ENCODE measurements at regions not wholly inside any gene's neighbourhood (a gene's known extent, or its start where the extent isn't known, plus 50 kb on each side); places are given as distances from the start of the nearest gene placed in this dataset.

GRCh38 chr15:98217356-98217755 is 256.9 kb downstream of the ARRDC4 start:
- whole genome bisulfite sequencing, 5 donors: 71 to 84% (median 80%) methylated on average over 6 of the region's 6 CpGs
- no peaks in the 10 kb centered on the region for H3K4me1 ChIP-seq
- no peaks in the 10 kb centered on the region for H3K36me3 ChIP-seq
- no peak overlapping the region for H3K27ac ChIP-seq
- DNase-seq: no peak
- TF ChIP-seq CTCF (IDR thresholded peaks at IDR 0.05 in 8 of 11, conservative IDR thresholded peaks at IDR 0.05 in 3 of 11): no peak
- no peak overlapping the region for H3K4me3 ChIP-seq
- H3K27me3 ChIP-seq (replicated peaks in 1 of 7): no peaks in the 10 kb centered on the region
- H3K9me3 ChIP-seq: no peaks in the 10 kb centered on the region
- intact Hi-C loops (cut with DNase I; ENCODE audit: low total_unique reads): no loop called here

GRCh38 chr15:98221144-98221543 is 260.6 kb downstream of the ARRDC4 start:
- no peaks in the 10 kb centered on the region for H3K27me3 ChIP-seq (replicated peaks in 1 of 7)
- no peaks in the 10 kb centered on the region for H3K4me1 ChIP-seq
- H3K27ac ChIP-seq: no peak overlapping the region
- no peaks in the 10 kb centered on the region for H3K9me3 ChIP-seq
- 68 to 89% (median 75%) methylated on average over 3 of the region's 3 CpGs for WGBS, 5 donors
- no peaks in the 10 kb centered on the region for H3K36me3 ChIP-seq
- TF ChIP-seq POLR2A (IDR thresholded peaks at IDR 0.05) (no peak), CTCF (IDR thresholded peaks at IDR 0.05 in 8 of 11, conservative IDR thresholded peaks at IDR 0.05 in 3 of 11) (no peak), POLR2AphosphoS5 (IDR thresholded peaks at IDR 0.05) (no peak)
- no peak for DNase-seq
- H3K4me3 ChIP-seq: no peak overlapping the region
- intact Hi-C loops (cut with DNase I; ENCODE audit: low total_unique reads): no loop called here

- Histone ChIP-seq H3K27ac (no peak overlapping the region), H3K4me3 (no peak overlapping the region), H3K9me3 (no peaks in the 10 kb centered on the region), H3K27me3 (replicated peaks in 1 of 7) (no peaks in the 10 kb centered on the region), H3K4me1 (no peaks in the 10 kb centered on the region), H3K36me3 (no peaks in the 10 kb centered on the region)
- DNase-seq: no peak
- intact Hi-C loops (cut with DNase I; ENCODE audit: low total_unique reads): no loop called here
- WGBS, 5 donors: 71 to 87% (median 83%) methylated on average over 4 of the region's 4 CpGs
- TF ChIP-seq POLR2A (IDR thresholded peaks at IDR 0.05): no peak
- no peak for TF ChIP-seq CTCF (IDR thresholded peaks at IDR 0.05 in 8 of 11, conservative IDR thresholded peaks at IDR 0.05 in 3 of 11)
- TF ChIP-seq POLR2AphosphoS5 (IDR thresholded peaks at IDR 0.05): no peak
These were observed 261.1 kb downstream of the ARRDC4 start for GRCh38 chr15:98221577-98221976.

GRCh38 chr15:98226149-98226548 is 265.6 kb downstream of the ARRDC4 start:
- Histone ChIP-seq H3K36me3 (no peaks in the 10 kb centered on the region), H3K4me1 (no peaks in the 10 kb centered on the region), H3K27me3 (replicated peaks in 1 of 7) (peaks cover 0 to 6% (median 0%) of the 10 kb centered on the region in 7 donors), H3K4me3 (no peak overlapping the region), H3K9me3 (no peaks in the 10 kb centered on the region), H3K27ac (no peak overlapping the region)
- no peak for DNase-seq
- TF ChIP-seq POLR2AphosphoS5 (IDR thresholded peaks at IDR 0.05): no peak
- TF ChIP-seq POLR2A (IDR thresholded peaks at IDR 0.05): no peak
- TF ChIP-seq CTCF (IDR thresholded peaks at IDR 0.05 in 8 of 11, conservative IDR thresholded peaks at IDR 0.05 in 3 of 11): no peak
- 74 to 91% (median 77%) methylated on average over 3 of the region's 3 CpGs for WGBS, 5 donors
- intact Hi-C loops (cut with DNase I; ENCODE audit: low total_unique reads): no loop called here

Data from spleen (tissue), 11 donors.